NB4 (cell line): ENCODE measurements at regions not wholly inside any gene's neighbourhood (a gene's known extent, or its start where the extent isn't known, plus 50 kb on each side); places are given as distances from the start of the nearest gene placed in this dataset.

ENCODE experiments used
- DNase-seq: peaks from one replicate; pipeline ENCODE4 v3.0.0; 2010; ENCODE audit warnings: low read depth
- H3K4me3 ChIP-seq: one replicate; pipeline ENCODE4 v1.5.1; 2011; ENCODE audit warnings: mild to moderate bottlenecking, low read depth, low read length, moderate library complexity
- CTCF ChIP-seq: IDR thresholded peaks from one replicate; pipeline ENCODE4 v1.5.1; 2012; ENCODE audit warnings: low read depth, low read length
- MAX ChIP-seq: IDR thresholded peaks from 2 replicates; pipeline ENCODE4 v1.6.1; 2011; ENCODE audit warnings: low read depth, low read length
- MYC ChIP-seq: IDR thresholded peaks from 2 replicates; pipeline ENCODE4 v1.6.1; 2011; ENCODE audit warnings: low read depth, low read length
- POLR2A ChIP-seq: IDR thresholded peaks from 2 replicates; pipeline ENCODE4 v1.6.1; 2011; ENCODE audit warnings: mild to moderate bottlenecking; ENCODE audit not compliant: insufficient read length; ENCODE audit errors: extremely low read depth

- H3K4me3 ChIP-seq, result no peak overlapping the region
- no peak for DNase-seq
- TF ChIP-seq CTCF (no peak), MAX (no peak), MYC (no peak), POLR2A (no peak)
Observed at GRCh38 chrX:1894740-1895139, 279.9 kb downstream of the ASMT start.

GRCh38 chrX:1895583-1895982, 280.7 kb downstream of the ASMT start:
- H3K4me3 ChIP-seq, result no peak overlapping the region
- no peak for DNase-seq
- TF ChIP-seq POLR2A, result no peak
- no peak for TF ChIP-seq MYC
- no peak for TF ChIP-seq MAX
- TF ChIP-seq CTCF, result no peak

GRCh38 chrX:1899841-1900240, 285.0 kb downstream of the ASMT start:
- H3K4me3 ChIP-seq, result no peak overlapping the region
- TF ChIP-seq CTCF (no peak), MYC (no peak), POLR2A (no peak), MAX (no peak)
- no peak for DNase-seq

GRCh38 chrX:1902901-1903235, 288.0 kb downstream of the ASMT start:
- TF ChIP-seq CTCF, result no peak
- no peak for TF ChIP-seq MAX
- TF ChIP-seq MYC, result no peak
- no peak for TF ChIP-seq POLR2A
- no peak for DNase-seq
- H3K4me3 ChIP-seq, result no peak overlapping the region

GRCh38 chrX:1903236-1903935, 288.5 kb downstream of the ASMT start:
- TF ChIP-seq CTCF (no peak), MAX (no peak), MYC (no peak), POLR2A (no peak)
- no peak for DNase-seq

More at GRCh38 chrX:1903236-1903935, 288.5 kb downstream of the ASMT start:
- no peak overlapping the region for H3K4me3 ChIP-seq
